HFFc6 (cell line): ENCODE measurements at regions not wholly inside any gene's neighbourhood (a gene's known extent, or its start where the extent isn't known, plus 50 kb on each side); places are given as distances from the start of the nearest gene placed in this dataset.

Source experiments
- DNase-seq: peaks from one replicate; pipeline ENCODE4 v3.0.0-alpha.2; 2018
- H3K27ac Mint-ChIP-seq: 2 replicates; pipeline ENCODE4 v1.8.0; 2020; ENCODE audit warnings: mild to moderate bottlenecking, mixed read lengths
- H3K27me3 Mint-ChIP-seq: 2 replicates; pipeline ENCODE4 v1.8.0; 2021; ENCODE audit warnings: mild to moderate bottlenecking, moderate library complexity, mixed read lengths; ENCODE audit not compliant: insufficient read depth
- H3K36me3 Mint-ChIP-seq: 2 replicates; pipeline ENCODE4 v1.8.0; 2021; ENCODE audit warnings: low read depth, mixed read lengths
- H3K4me1 Mint-ChIP-seq: 2 replicates; pipeline ENCODE4 v1.8.0; 2020; ENCODE audit warnings: low read depth, mixed read lengths
- H3K4me3 Mint-ChIP-seq: 2 replicates; pipeline ENCODE4 v1.8.0; 2020; ENCODE audit warnings: mild to moderate bottlenecking, moderate library complexity, mixed read lengths
- H3K9me3 Mint-ChIP-seq: 2 replicates; pipeline ENCODE4 v1.8.0; 2020; ENCODE audit warnings: mild to moderate bottlenecking, mixed read lengths
- TF ChIP-seq, protein P1 (sequence below): fragments of 200-600 bp; sonication (generic); IDR thresholded peaks from 2 replicates; pipeline ENCODE4 v1.5.0; 2021; ENCODE audit warnings: antibody characterized with exemption, mild to moderate bottlenecking

- Mint-ChIP-seq H3K9me3 (no peaks in the 10 kb centered on the region; the same call in 1 of the 2 replicates), H3K36me3 (no peaks in the 10 kb centered on the region; the same call in 1 of the 2 replicates), H3K4me3 (no peak overlapping the region), H3K27me3 (peaks cover 5% of the 10 kb centered on the region; the same call in 1 of the 2 replicates), H3K27ac (no peak overlapping the region), H3K4me1 (no peaks in the 10 kb centered on the region)
- no peak for DNase-seq
- TF ChIP-seq, protein P1, sequence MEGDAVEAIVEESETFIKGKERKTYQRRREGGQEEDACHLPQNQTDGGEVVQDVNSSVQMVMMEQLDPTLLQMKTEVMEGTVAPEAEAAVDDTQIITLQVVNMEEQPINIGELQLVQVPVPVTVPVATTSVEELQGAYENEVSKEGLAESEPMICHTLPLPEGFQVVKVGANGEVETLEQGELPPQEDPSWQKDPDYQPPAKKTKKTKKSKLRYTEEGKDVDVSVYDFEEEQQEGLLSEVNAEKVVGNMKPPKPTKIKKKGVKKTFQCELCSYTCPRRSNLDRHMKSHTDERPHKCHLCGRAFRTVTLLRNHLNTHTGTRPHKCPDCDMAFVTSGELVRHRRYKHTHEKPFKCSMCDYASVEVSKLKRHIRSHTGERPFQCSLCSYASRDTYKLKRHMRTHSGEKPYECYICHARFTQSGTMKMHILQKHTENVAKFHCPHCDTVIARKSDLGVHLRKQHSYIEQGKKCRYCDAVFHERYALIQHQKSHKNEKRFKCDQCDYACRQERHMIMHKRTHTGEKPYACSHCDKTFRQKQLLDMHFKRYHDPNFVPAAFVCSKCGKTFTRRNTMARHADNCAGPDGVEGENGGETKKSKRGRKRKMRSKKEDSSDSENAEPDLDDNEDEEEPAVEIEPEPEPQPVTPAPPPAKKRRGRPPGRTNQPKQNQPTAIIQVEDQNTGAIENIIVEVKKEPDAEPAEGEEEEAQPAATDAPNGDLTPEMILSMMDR: no peak
Measured at GRCh38 chrX:119337201-119337600, 61.9 kb upstream of the SLC25A43 start.

GRCh38 chrX:119340606-119341205, 58.4 kb upstream of the SLC25A43 start:
- Mint-ChIP-seq H3K27ac (no peak overlapping the region), H3K4me3 (no peak overlapping the region), H3K4me1 (no peaks in the 10 kb centered on the region), H3K9me3 (no peaks in the 10 kb centered on the region; the same call in 1 of the 2 replicates), H3K36me3 (no peaks in the 10 kb centered on the region; the same call in 1 of the 2 replicates), H3K27me3 (peaks cover 12% of the 10 kb centered on the region)
- TF ChIP-seq, protein P1: no peak
- no peak for DNase-seq

DNA sequence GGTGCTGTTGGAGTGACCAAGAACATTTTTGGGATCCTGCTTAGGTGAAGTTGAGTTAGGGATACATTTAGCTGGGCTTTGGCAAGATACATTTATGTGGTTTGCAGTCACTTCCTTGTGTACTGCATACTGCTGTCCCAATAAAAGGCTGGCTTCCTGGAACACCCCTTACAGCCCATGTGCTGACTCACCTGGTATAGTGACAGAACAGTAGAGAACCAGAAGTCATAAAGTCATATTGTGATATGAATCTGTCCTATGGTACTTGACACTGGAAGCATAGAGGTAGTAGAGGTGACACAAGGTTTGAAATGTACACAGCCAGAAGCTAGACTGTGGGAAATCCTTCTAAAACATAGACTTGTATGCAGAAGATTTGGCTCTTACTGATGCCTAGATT, 55.3 kb upstream of the SLC25A43 start:
- H3K4me3 Mint-ChIP-seq: no peak overlapping the region
- TF ChIP-seq, protein P1: no peak
- H3K36me3 Mint-ChIP-seq: no peaks in the 10 kb centered on the region; the same call in 1 of the 2 replicates
- H3K9me3 Mint-ChIP-seq: no peaks in the 10 kb centered on the region; the same call in 1 of the 2 replicates
- H3K27me3 Mint-ChIP-seq: peaks cover 15% of the 10 kb centered on the region
- H3K4me1 Mint-ChIP-seq: no peaks in the 10 kb centered on the region
- H3K27ac Mint-ChIP-seq: no peak overlapping the region
- DNase-seq: no peak
